DMS153 treated with DMSO at 0.1 percent for 48 hours (cell line): ENCODE measurements at regions not wholly inside any gene's neighbourhood (a gene's known extent, or its start where the extent isn't known, plus 50 kb on each side); places are given as distances from the start of the nearest gene placed in this dataset.

ENCODE experiments used
- DNase-seq: peaks from one replicate; lab custom pipeline; 2025; ENCODE audit not compliant: unreplicated experiment; lab: John Stamatoyannopoulos, UW

- DNase-seq: no peak
Observed at GRCh38 chr14:51307551-51307950, 67.5 kb downstream of the TMX1 start.

GRCh38 chr14:51308866-51309265, 68.8 kb downstream of the TMX1 start:
- DNase-seq: no peak

- no peak for DNase-seq
Observed at GRCh38 chr14:51310505-51310944, 70.5 kb downstream of the TMX1 start.

GRCh38 chr14:51314321-51315015, 74.4 kb downstream of the TMX1 start:
- no peak for DNase-seq

- no peak for DNase-seq
Observed at GRCh38 chr14:51317373-51317772, 77.3 kb downstream of the TMX1 start.

GRCh38 chr14:51318813-51319597, 79.0 kb downstream of the TMX1 start:
- no peak for DNase-seq

- DNase-seq: no peak
Observed at GRCh38 chr14:51321036-51321435, 81.0 kb downstream of the TMX1 start.

GRCh38 chr14:51323492-51323891, 83.4 kb downstream of the TMX1 start:
- no peak for DNase-seq

- DNase-seq: no peak
Observed at GRCh38 chr14:51327376-51327775, 87.3 kb downstream of the TMX1 start.

GRCh38 chr14:51328064-51328771, 88.2 kb downstream of the TMX1 start:
- DNase-seq: no peak

- no peak for DNase-seq
Observed at GRCh38 chr14:51328772-51329353, 88.8 kb downstream of the TMX1 start.

- DNase-seq: no peak
Observed at GRCh38 chr14:51331486-51332367, 91.7 kb downstream of the TMX1 start.

- DNase-seq: no peak
Observed at GRCh38 chr14:51333299-51333698, 93.3 kb downstream of the TMX1 start.

GRCh38 chr14:51333901-51334521, 94.0 kb downstream of the TMX1 start:
- no peak for DNase-seq

GRCh38 chr14:51334566-51334965, 94.5 kb downstream of the TMX1 start:
- DNase-seq: no peak

- DNase-seq: no peak
Observed at GRCh38 chr14:51335531-51335930, 95.5 kb downstream of the TMX1 start.

GRCh38 chr14:51335961-51336723, 96.1 kb downstream of the TMX1 start:
- DNase-seq: no peak

GRCh38 chr14:51336734-51337133, 96.7 kb downstream of the TMX1 start:
- DNase-seq: no peak

GRCh38 chr14:51337520-51337919, 97.5 kb downstream of the TMX1 start:
- DNase-seq: no peak
